K562 (cell line): ENCODE measurements at regions not wholly inside any gene's neighbourhood (a gene's known extent, or its start where the extent isn't known, plus 50 kb on each side); places are given as distances from the start of the nearest gene placed in this dataset.

Source experiments
- CXXC5 ChIP-seq: fragments of 250-450 bp; sonication (Bioruptor Pico); IDR thresholded peaks from 2 replicates; pipeline ENCODE4 v1.8.0; 2022; ENCODE audit warnings: inconsistent platforms, mild to moderate bottlenecking, moderate library complexity
- GABPB1 ChIP-seq: sonication (generic); formaldehyde crosslinking; IDR thresholded peaks from 2 replicates; pipeline ENCODE4 v1.8.0; 2022; ENCODE audit warnings: mild to moderate bottlenecking, missing genetic modification reagents
- IRF9 ChIP-seq: fragments of 450-650 bp; IDR thresholded peaks from 2 replicates; pipeline ENCODE4 v1.6.1; 2016; ENCODE audit warnings: missing biosample characterization, missing genetic modification characterization
- NONO ChIP-seq, 2 experiments: fragments of 200-400 bp in 1 of 2; fragments of 450-650 bp in 1 of 2; formaldehyde crosslinking in 1 of 2; IDR thresholded peaks; 2 replicates each; pipeline ENCODE4 v1.6.1; 2017; ENCODE audit warnings: low read depth in 2 of 2, mild to moderate bottlenecking in 2 of 2, moderate library complexity in 2 of 2, low read length in 1 of 2
- PHF20 ChIP-seq: fragments of 450-650 bp; IDR thresholded peaks from 2 replicates; pipeline ENCODE4 v1.6.1; 2018; ENCODE audit not compliant: partially characterized antibody
- PHF8 ChIP-seq: fragments of 200-600 bp; sonication (generic); IDR thresholded peaks from 2 replicates; pipeline ENCODE4 v1.6.1; 2012; ENCODE audit warnings: mixed run types, mild to moderate bottlenecking, inconsistent platforms, low read length, moderate library complexity, borderline replicate concordance
- POLR2A ChIP-seq: fragments of 450-650 bp; conservative IDR thresholded peaks from 2 replicates; pipeline ENCODE4 v1.6.1; 2016
- SMAD2 ChIP-seq: fragments of 150-350 bp; IDR thresholded peaks from 2 replicates; pipeline ENCODE4 v1.6.1; 2014; ENCODE audit warnings: low read depth, mild to moderate bottlenecking, low read length
- THAP12 ChIP-seq: fragments of 250-450 bp; sonication (Bioruptor Pico); IDR thresholded peaks from 2 replicates; pipeline ENCODE4 v1.9.0; 2021; ENCODE audit warnings: mild to moderate bottlenecking, inconsistent platforms
- YY1 ChIP-seq, 3 experiments: IDR thresholded peaks; 2 replicates each; pipeline ENCODE4 v1.6.1; 2011; ENCODE audit warnings: low read length in 2 of 3, mild to moderate bottlenecking in 2 of 3, moderate library complexity in 2 of 3, borderline replicate concordance in 1 of 3, control low read depth in 1 of 3, low read depth in 1 of 3; ENCODE audit not compliant: insufficient read depth in 3 of 3, insufficient replicate concordance in 2 of 3, control insufficient read depth in 1 of 3, insufficient read length in 1 of 3; ENCODE audit errors: extremely low read depth in 1 of 3
- ZBTB11 ChIP-seq, 3 experiments: fragments of 200-800 bp in 1 of 3; fragments of 250-450 bp in 1 of 3; fragments of 450-650 bp in 1 of 3; sonication (Bioruptor Pico) in 1 of 3; sonication (Bioruptor generic) in 1 of 3; formaldehyde crosslinking in 1 of 3; IDR thresholded peaks; 2 replicates each; pipeline versions ENCODE4 v1.6.1 to v1.8.0; 2016 to 2022; ENCODE audit warnings: mild to moderate bottlenecking in 2 of 3, missing genetic modification characterization in 2 of 3, missing compliant biosample characterization in 1 of 3, moderate library complexity in 1 of 3
- ZFX ChIP-seq: sonication (generic); formaldehyde crosslinking; IDR thresholded peaks from 2 replicates; pipeline ENCODE4 v1.8.0; 2022; ENCODE audit warnings: mild to moderate bottlenecking, missing genetic modification reagents, moderate library complexity

- TF ChIP-seq ZBTB11 (CRISPR knock-in tag; IDR thresholded peaks at IDR 0.05), result 0 out of 6 replicates have a peak, but pooled peaks of 1 of the 3 experiments have one; percentile 23
- TF ChIP-seq YY1 (IDR thresholded peaks at IDR 0.05; ENCODE audit: borderline replicate concordance in 1 of 3, control insufficient read depth in 1 of 3, extremely low read depth in 1 of 3, insufficient read depth in 3 of 3, insufficient read length in 1 of 3, insufficient replicate concordance in 2 of 3, low read depth in 1 of 3, low read length in 2 of 3), result peak in 1 of 3 experiments; percentile 66
- peak; percentile 55 for TF ChIP-seq PHF20
- TF ChIP-seq ZFX (CRISPR knock-in tag), result peak; percentile 92
- no peak for TF ChIP-seq THAP12 (CRISPR knock-in tag)
- peak; percentile 75 for TF ChIP-seq CXXC5 (CRISPR knock-in tag)
- no peak for TF ChIP-seq SMAD2
- TF ChIP-seq IRF9 (tag), result no peak
- TF ChIP-seq PHF8, result peak; percentile 71; the same call in 1 of the 2 replicates
- TF ChIP-seq NONO (IDR thresholded peaks at IDR 0.05; ENCODE audit: low read depth in 2 of 2, low read length in 1 of 2), result peak in 1 of 2 experiments; percentile 48; a peak in 2 of 4 replicates
- TF ChIP-seq POLR2A, result peak; percentile 57
- peak; percentile 36; the same call in 1 of the 2 replicates for TF ChIP-seq GABPB1 (CRISPR knock-in tag)
Observed at GRCh38 chr14:27845241-27845850, 921.2 kb upstream of the FOXG1 start (continued).
